HG03175 (cell line): ENCODE measurements at regions not wholly inside any gene's neighbourhood (a gene's known extent, or its start where the extent isn't known, plus 50 kb on each side); places are given as distances from the start of the nearest gene placed in this dataset.
"Not testable (repeated sequence)": the region's sequence is repeated elsewhere in the genome, so short reads cannot be mapped to it uniquely, and the experiment has no call there.

ENCODE experiments used
- ATAC-seq: cut with Tn5 transposase; IDR thresholded peaks from one replicate; pipeline ENCODE4 v1.9.1; 2021; ENCODE audit warnings: mild to moderate bottlenecking, moderate library complexity; ENCODE audit not compliant: unreplicated experiment

DNA sequence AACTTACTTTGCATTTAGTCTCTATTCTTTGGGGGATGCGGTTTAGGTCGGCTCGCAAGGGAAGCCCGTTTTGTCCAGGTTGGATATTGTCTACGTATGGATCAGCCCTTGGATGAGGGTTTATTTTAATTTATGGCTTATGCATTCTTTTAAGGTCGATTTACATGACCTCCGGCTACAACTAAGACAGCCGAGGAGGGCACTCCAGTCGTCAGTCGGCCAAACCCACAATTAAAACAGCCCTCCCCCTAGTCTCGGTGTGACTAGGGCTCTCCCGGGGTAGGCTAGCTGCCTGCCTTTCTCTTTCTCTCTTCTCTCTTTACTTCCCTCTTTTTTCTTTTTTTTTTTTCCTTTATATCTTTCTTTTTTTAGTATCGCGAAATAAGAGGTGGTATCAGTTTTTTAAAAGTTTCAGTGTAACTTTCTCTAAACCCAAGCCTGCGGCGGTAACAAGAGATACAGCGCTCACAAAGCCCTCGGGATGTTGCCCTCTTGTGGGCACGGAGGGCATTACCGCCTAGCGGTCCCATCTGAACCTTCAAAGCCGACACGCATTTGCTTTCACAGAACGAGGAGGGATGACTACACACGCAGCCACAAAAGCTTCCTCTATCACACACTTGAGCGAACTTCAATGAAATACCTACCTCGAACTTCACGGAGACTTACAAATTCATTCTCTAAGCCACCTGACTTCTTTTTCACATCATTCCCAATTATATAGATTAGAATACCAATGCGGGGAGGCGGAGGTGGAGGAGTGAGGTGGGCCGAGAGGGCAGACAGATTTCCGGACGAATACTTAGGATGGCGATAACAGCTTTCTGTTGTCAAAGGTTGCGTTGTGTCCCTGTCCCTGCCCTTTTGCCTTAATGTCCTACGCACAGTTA lies 132.3 kb upstream of the C11orf58 start:
- ATAC-seq, result peak; percentile 88

DNA sequence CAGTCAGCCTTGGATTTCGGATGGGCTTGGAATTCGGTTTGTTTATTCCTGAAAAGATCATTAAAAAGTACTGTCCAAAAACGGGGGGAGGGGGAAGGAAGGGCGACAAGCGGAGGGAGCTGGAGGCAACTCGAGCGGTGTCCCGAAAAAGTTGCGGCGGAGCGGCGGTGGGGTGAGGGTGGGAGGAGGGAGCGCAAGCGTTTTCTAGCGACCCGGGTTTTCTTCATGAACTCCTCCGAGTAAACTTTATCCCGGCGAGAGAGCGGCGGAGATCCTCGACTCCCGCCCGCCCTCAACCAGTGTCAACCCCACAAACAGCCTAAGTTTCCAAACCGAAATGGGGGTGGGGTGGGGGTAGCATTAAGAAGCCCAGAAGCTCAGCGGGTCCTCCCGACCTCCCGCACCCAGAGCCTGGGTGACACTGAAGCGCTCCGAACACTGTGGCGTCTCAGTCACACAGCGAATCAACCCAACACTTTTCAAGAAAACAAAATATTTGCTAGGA lies 133.0 kb upstream of the C11orf58 start:
- ATAC-seq, result no peak

DNA sequence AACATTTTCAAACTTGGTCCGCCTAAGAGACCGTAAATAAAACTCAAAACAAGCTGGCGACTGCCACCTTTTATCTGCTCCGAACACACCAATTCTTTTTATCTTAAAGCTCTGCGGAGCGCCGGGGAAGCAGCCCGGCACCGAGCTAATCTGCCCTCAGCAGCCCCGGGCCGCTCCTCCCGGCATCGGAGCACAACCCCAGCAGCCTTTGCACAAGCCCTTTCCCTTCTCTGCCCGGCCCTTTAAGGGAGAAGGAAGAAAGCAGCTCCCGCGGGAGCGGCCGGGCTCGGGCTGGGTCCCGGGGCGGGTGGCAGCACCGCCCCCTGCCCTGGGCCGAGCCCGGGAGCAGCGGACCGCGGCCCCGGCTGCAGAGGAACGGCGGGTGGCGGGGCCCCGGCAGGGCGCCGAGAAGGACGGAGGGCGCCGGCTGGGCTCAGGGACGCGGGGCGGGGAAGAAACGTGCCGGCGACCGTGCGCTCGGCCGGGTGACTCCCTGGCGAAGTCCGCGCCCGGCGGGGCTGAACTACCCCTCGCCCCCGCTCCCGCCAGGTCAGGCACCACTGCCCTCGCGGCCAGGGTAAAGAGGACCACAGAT lies 133.6 kb upstream of the C11orf58 start:
- ATAC-seq, result no peak

GRCh38 chr11:16603890-16604793 lies 134.3 kb upstream of the C11orf58 start:
- ATAC-seq, result no peak

GRCh38 chr11:16603245-16603644 lies 135.2 kb upstream of the C11orf58 start:
- ATAC-seq, result no peak

DNA sequence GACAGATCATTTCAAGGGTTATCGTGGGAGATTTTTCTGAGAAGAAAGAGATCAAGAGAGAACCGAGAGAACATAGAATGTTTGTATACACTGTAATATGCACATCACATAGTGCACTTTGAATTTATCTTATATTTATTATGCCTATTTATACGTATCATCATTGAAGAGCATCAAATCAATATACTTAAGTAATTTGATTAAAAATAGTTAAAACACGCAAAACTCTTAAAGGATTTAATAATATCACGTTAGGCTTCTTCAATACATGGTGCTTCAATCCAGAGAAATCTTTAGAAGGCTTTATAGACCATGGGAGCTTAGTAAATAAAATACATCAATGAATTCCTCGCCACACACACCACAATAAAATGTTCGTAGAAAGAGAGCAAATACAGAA lies 139.5 kb upstream of the C11orf58 start:
- ATAC-seq, result no peak

- ATAC-seq, result no peak
These were observed 140.4 kb upstream of the C11orf58 start for GRCh38 chr11:16598032-16598431.

DNA sequence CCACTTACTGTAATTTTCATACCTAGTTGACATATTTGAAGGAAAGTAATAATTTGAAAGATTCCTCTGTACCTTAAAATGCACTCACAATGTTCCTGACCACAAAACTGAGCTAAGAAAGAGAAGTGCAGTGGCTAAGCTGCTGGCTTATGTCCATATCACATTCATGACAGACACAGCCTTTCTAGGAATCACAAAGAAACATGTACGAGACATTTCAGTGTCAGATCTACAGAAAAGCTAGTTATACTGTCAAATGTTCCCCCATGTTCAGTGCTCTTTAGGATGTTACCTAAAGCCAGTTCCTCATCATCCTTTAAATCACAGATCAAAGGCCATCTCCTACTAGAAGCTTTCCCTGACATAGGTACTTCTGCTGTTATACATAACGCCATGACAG lies 142.2 kb upstream of the C11orf58 start:
- no peak for ATAC-seq

DNA sequence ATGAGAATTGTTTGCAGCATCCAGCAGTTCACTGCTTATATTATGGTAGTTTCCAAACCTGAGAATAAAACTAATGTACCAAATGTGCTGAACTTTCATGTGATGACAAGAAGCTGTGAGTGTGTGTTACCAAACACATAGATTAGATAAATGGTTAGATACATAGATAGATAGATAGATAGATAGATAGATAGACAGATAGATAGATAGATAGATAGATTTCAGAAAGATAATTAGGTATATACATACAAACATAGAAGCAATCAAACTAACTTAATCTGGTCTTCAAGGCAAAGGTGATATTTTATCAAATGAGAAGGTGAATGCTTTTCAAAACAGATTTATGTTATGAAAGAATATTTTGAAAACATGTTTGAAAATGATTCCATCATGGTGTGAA lies 147.3 kb upstream of the C11orf58 start:
- ATAC-seq, result no peak

- ATAC-seq, result no peak
These were observed 150.8 kb upstream of the C11orf58 start for GRCh38 chr11:16587670-16588069.

DNA sequence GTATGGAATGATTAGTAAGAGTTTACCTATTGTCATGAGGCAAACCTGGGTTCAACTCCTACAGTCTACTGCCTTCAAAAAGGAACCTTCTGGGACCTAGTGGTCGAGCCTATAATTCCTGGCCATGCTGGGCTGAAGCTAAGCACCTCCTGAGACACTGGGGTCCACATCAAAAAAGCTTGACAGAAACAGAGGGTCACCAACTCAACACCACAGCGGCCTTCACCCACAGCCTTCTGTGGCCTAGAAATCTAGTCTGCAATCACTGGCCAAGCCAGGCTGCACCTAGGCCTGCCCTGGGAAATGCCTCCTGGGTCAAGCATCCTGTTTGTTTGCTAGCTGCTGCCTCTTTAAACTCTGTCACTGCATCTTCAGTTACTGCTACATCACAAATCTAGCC lies 153.9 kb upstream of the C11orf58 start:
- no peak for ATAC-seq

DNA sequence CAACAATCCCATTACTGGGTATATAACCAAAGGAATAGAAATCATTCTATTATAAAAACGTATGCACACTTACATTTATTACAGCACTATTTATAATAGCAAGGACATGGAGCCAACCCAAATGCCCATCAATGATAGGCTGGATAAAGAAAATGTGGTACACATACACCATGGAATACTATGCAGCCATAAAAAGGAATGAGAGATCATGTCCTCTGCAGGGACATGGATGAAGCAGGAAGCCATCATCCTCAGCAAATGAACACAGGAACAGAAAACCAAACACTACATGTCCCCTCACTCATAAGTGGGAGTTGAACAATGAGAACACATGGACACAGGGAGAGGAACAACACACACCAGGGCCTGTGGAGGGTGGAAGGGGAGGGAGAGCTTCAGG lies 157.4 kb upstream of the C11orf58 start:
- ATAC-seq, result not testable (repeated sequence)

DNA sequence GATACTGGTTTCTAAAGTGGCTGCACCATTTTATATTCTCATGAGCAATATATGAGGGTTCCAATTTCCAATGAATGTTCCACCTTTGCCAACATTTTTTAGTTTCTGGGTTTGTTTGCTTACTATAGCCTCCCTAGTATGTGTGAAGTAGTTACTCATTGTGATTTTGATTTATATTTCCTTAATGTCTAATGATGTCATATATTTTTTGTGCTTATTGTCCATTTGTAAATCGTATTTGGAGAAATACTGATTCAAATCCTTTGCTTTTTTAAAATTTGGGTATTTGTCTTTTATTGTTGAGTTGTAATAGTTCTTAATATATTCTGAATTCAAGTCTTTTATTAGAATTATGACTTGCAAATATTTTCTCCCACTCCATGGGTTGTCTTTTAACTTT lies 161.0 kb upstream of the C11orf58 start:
- no peak for ATAC-seq

GRCh38 chr11:16574889-16575288 lies 163.6 kb upstream of the C11orf58 start:
- ATAC-seq, result not testable (repeated sequence)

DNA sequence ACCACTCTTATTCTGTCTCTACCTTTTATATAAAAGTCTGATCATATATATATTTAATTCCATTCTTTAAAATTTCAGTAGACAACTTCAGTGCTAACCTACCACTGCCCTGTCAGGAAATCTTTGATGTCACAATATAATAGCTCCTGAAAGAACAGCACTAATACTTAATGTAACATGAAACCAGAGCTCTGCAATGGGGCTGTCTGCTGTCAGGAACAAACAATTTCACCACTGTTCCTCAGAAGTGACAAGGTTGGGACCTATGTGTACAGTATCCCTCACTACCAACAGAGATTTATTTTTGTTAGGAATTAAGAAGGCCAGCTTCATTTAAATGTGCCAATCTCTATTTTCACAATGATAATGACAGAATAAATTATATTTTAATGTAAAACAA lies 165.5 kb upstream of the C11orf58 start:
- ATAC-seq, result no peak

- ATAC-seq, result no peak
These were observed 177.3 kb upstream of the C11orf58 start for GRCh38 chr11:16561150-16561549.

DNA sequence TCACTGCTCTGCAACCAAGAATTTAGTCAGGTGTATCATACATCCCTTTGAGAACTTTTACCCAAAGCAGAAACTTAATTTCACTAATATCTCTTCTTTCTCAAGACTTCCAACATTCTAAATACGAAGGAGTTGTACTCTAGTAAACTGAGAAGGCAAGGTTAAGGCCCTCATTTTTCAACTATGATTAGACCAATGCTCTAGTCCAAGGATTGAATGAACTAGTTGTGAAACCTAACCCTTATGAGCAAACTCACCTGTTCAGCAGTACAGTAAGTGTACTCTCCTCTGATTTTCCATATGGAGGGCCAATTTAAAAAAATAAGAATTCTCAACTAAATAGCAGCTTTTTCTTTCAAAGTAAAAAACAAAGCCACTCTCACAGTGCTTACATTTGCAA lies 180.0 kb upstream of the C11orf58 start:
- no peak for ATAC-seq

- ATAC-seq, result no peak
These were observed 182.5 kb upstream of the C11orf58 start for GRCh38 chr11:16555956-16556355.

DNA sequence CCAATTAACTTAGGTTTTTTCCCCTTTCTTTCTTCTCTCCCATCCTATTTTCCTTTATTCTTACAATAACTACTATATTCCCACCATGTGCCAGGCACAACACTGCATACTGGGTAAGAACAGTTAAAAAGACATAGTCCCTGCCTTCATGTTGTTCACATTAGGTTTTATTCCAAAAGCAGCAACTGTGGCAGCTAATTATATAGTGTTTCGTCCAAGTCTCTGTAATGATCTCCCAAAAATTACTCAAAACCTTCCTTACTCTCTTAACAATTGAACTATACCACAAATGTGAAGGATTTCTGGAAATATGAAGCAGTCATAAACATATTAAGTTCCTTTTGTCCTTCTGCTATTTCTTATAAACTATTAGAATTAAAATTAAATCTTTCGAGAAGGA lies 184.1 kb upstream of the C11orf58 start:
- ATAC-seq, result no peak

DNA sequence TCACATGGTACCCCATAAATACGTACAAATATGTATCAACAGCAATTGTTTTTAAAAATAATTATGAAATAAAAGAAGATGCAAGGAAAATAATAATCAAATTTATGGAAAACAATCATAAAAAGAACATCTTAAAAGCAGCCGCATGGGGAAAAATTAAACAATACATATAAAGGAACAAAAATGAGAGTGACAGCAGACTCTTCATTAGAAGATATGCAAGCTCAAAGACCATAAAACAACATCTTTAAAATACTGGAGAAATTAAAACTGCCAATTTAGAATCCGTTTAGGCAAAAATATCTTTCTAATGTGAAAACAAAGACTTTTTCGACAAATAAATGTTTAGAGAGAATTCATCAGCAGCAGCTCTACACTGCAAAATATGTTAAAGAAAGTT lies 190.6 kb upstream of the C11orf58 start:
- ATAC-seq, result no peak

DNA sequence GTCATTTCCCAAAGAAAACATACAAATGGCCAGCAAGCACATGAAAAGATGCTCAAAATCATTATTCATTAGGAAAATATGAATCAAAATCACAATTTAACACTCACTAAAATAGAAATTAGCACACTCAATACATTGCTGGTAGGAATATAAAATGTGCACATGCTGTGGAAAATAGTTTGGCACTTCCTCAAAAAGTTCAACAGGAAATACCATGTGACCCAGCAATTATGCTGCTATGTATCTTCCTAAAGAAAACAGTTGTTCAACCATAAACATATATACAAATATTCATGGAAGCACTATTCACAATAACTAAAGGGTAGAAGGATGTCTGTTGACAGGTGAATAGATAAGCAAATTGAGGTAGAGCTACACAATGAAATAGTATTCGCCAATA lies 187.3 kb upstream of the SOX6 start:
- ATAC-seq, result no peak
